Inferior parietal cortex (tissue), 1 donor: ENCODE measurements at regions not wholly inside any gene's neighbourhood (a gene's known extent, or its start where the extent isn't known, plus 50 kb on each side); places are given as distances from the start of the nearest gene placed in this dataset.
"Not testable (repeated sequence)": the region's sequence is repeated elsewhere in the genome, so short reads cannot be mapped to it uniquely, and the experiment has no call there.

Experiments used
- DNase-seq: peaks from one replicate; pipeline ENCODE4 v3.0.0-alpha.2; 2016; ENCODE audit errors: extremely low spot score

DNA sequence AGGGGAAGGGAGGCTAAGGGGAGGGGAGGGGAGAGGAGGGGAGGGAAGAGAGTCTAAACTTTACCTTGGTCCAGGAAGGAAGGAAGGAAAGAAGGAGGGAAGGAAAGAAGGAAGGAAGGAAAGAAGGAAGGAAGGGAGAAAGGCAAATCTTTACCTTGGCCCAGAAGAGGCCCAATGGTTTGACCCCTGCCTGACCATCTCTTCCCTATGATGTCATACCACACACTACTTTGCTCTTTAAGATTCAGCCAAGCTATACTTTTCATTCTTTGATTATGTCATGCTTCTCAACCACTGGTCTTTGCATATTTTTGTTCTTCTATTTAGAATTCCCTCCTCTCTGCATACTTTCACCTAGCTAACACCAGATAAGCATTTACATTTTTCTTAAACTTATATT is 1077.5 kb downstream of the PCDH9 start:
- no peak for DNase-seq

DNA sequence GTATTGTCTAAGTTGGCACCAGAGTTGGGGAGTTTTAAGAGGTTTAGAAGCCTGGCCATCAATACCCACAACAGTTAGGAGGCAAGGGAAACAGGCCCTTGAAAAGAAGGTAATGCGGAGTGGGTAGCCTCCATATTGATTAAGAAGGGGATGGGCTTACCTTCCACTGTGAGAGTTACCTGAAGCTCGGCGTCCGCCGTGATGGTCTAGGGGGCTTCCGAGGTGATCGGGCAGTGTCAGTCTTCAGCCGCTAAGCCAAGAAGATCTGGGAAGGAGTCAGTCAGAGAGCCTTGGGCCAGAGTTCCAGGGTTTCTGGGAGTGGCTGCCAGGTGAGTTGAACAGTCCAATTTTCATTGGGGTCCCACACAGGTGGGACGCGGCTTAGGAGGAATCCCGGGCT is 1085.8 kb downstream of the PCDH9 start:
- not testable (repeated sequence) for DNase-seq

DNA sequence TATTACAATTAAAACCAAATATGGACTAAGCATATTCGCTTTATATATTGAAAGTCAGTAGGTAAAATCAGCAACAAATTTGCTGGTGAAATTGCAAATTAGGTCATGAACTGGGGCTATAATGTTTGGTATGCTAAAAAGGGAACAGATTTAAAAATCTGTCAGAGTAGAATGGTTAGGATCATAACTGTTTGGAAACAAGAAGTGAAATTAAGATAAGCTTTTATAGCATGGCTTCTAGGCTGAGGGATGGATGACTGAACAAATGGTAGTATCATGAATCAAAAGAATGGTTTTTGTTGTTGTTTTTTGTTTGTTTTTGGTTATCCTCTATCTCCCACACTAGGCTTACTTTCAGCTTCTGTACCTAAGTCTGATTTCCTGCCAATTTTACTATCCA is 1090.4 kb downstream of the PCDH9 start:
- DNase-seq, result no peak

DNA sequence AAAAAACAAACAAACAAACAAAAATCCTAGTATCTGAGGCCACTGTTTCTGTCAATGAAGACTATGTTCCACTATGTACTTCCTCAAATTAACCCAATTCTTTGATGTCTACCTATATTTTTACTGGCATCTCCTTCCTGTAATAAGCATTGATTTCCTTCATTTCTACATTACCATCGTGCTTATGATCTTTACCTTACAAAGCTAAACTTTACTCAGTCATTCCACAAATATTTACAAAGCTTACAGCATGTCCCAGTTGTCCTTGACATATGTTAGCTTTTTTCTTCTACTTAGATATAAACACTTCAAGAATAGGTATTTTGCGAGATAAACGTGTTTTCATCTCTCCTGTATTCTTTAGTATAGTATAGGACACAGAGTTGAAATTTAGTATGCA is 1090.9 kb downstream of the PCDH9 start:
- DNase-seq, result no peak

- no peak for DNase-seq
Observed at GRCh38 chr13:66138172-66138811, 1091.8 kb downstream of the PCDH9 start.

GRCh38 chr13:66137384-66137783 is 1092.8 kb downstream of the PCDH9 start:
- no peak for DNase-seq

- no peak for DNase-seq
Observed at GRCh38 chr13:66128692-66129269, 1101.4 kb downstream of the PCDH9 start.

- DNase-seq, result no peak
Observed at GRCh38 chr13:66128201-66128600, 1101.9 kb downstream of the PCDH9 start.

DNA sequence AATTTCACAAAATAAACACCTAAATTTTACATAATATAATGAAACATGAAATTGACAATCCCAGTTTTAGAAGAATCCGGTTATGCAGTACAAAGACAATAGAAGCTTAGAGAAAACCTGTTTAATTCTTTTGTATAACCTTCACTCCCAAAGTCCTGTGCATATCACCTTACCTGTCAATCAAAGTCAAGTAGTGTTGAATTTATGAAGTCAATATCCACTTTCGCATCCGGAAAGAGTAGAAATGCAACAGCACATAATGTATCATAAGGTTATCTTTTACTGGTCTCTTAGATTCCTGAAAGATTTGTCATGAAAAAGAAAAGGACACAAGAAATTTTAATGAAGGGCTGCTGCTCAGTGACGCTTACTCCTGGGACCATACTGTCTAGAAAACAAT is 1112.6 kb downstream of the PCDH9 start:
- DNase-seq, result no peak

DNA sequence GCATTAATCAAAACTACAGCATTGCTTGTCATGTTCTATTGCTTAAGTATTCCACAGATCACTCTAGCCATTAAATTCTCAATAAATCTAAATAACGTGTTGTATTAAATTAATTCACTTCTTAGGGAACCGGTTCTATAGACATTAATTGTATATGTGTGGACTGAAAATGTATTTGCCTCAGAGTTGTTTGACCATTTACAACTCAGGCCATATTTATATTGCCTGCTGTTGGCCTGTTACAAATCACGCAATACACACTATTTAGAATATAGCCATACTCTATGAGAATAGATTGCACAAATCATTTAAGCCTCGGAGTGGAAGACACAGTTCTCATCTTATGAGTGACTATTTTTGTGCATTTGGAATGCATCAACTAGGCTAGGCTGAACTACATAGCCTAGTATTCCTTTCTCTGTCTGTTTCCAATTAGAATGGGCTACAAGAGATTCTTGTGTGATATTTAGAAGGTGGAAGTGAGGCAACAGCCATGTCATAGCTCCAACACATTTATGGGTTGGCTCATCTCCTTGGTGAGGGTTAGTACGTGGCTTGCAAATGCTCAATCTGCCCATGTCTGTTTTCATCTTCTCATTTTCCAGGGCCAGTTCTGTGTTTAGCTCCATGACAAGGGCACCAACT is 1116.1 kb downstream of the PCDH9 start:
- DNase-seq, result no peak

DNA sequence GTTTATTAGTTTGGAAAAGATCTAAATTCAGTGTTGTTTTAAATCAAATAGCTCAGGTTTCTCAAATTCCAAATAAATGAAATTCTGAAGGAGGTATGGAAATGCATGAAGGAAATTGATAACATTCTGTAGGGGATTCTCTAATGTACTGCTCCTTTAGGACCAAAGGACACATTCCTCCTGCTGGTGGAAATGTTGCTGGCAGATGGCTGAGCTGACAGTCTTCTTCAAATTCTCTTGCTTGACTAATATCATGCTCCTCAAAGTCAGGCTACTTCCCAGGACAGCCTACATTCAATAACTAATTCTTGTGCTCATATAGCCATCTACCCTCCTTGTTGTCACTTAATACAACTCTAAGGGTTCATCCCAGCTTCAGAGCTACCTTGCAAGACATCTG is 1118.5 kb downstream of the PCDH9 start:
- DNase-seq, result no peak

DNA sequence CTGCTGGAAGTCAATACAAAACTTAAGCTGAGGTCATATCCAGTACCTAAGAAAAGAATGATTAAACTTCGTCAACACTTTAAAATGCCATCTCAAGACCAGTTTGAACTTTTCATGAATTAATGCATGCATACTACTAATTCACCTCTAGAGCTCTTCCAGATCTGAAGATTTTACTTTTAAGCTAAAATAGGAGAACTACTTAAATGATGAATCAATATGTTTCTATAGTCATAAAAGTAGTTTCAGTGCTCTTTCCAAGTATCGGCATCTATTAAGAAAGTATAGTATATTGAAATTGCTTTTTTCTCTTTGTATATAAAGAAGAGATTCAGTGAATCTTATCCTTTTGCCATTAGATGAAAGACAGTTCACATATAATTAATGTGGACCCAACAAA is 1123.9 kb downstream of the PCDH9 start:
- DNase-seq, result no peak

DNA sequence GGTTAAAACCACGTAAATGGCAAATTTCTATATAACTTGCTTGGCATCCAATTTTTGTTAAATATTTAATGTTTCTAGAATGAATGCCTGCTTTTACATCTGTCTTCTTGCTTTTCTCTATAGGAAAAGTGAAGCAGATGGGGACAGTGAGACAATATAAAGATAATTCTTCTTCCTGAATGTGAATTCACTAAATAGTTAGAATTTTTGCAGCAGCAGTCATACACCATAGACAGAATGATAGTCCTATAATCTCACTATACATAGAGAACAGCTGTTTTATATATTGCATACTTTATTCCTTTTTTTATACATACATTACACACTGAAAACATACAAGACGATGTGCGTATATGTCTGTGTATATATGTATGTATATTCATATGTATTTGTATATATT is 1127.3 kb downstream of the PCDH9 start:
- DNase-seq, result no peak

DNA sequence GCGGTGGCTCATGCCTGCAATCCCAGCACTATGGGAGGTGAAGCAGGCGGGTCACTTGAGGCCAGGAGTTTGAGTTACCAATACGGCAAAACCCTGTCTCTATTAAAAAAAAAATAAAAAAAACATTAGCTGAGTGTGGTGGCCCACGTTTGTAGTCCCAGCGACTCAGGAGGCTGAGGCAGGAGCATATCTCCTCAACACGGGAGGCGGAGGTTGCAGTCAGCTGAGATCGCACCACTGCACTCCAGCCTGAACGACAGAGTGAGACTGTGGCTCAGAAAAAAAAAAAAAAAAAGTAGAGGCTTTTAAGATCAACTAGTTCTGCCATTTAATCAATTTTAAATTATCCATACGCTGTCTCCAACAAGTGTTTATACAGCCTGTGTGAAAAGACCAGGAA is 1130.3 kb downstream of the PCDH9 start:
- DNase-seq, result no peak

- no peak for DNase-seq
Observed at GRCh38 chr13:66098931-66099628, 1131.1 kb downstream of the PCDH9 start.

- DNase-seq, result no peak
Observed at GRCh38 chr13:66089711-66090110, 1140.4 kb downstream of the PCDH9 start.

DNA sequence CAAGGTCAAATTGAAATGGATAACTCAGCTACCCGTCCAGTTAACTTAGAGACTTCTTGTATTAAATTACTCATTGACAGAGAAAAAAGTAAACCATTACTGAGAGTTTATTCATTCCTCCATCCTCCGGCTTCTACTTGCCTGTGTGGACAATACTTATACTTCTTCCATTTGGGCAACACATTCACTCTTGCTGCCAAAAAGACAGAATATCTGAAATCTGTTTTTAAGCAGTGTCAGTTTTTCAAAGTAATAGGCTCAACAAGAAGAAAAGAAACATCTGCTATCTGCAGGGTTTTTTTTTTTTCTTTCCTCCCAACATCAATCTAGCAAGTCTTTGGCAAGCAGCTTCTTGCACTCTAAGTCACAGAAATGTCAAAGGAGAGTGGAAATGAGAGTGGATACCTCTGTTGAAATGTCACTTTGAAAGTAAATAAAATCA is 1142.8 kb downstream of the PCDH9 start:
- DNase-seq, result no peak

DNA sequence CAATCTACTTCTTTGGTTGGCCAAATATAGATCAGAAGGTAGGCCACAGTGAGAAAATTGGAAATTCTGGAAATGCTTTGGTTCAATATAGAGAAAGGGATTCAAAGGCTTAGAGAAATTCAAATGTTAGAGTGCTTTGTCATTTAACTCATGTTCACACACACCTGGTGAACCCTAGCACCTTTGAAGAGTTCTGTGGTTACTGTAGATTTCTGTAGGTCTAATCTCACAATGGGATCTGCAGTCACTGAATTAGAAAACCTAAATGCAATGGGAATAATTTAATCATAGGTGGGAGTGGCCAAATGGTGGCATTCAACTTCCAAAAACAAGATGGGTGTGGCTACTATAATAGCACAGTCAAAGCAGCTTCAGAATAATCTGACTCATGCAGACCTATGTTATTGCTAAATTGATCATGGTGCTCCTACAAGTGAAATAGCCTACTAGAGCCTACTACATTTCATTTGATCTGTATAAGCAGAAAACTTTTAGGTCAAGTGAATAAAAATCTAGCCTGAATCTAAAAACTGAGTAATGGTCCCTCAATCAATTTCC is 1152.9 kb downstream of the PCDH9 start:
- no peak for DNase-seq

DNA sequence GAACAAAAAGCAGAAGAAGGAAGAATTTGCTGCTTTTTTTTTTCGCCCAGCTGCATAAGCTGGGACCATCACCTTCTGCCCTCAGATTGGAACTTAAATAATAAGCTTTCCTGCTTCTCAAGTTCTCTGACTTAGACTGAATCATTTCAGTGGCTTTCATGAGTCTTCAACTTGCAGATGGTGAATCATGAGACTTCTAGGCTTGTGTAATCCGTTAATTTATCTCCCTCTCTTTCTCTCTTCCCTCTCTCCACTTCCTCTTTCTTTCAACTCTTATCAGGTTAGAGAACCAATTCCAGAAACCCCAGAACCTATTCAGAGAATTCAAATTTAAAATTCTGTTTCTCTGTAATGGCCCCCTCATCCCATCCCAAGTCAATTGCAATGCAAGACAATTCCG is 1153.7 kb downstream of the PCDH9 start:
- no peak for DNase-seq

GRCh38 chr13:66074018-66074615 is 1156.0 kb downstream of the PCDH9 start:
- DNase-seq, result no peak

- DNase-seq, result not testable (repeated sequence)
Observed at GRCh38 chr13:66072097-66072496, 1158.0 kb downstream of the PCDH9 start.

DNA sequence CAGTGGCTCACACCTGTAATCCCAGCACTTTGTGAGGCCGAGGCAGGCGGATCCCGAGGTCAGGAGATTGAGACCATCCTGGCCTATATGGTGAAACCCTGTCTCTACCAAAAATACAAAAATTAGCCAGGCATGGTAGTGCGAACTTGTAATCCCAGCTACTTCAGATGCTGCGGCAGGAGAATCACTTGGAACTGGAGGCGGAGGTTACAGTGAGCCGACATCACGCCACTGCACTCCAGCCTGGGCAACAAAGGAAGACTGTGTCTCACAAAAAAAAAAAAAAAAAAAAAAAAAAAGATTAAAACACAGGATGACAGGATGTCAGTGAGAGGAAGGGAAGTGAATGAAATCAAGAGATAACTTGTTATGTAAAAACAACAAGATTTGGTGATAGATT is 1158.5 kb downstream of the PCDH9 start:
- DNase-seq, result no peak
